HG03064 (cell line): ENCODE measurements at regions not wholly inside any gene's neighbourhood (a gene's known extent, or its start where the extent isn't known, plus 50 kb on each side); places are given as distances from the start of the nearest gene placed in this dataset.
"Not testable (repeated sequence)": the region's sequence is repeated elsewhere in the genome, so short reads cannot be mapped to it uniquely, and the experiment has no call there.

ENCODE experiments used
- ATAC-seq: cut with Tn5 transposase; IDR thresholded peaks from one replicate; pipeline ENCODE4 v1.9.1; 2021; ENCODE audit warnings: low read depth; ENCODE audit not compliant: unreplicated experiment

- no peak for ATAC-seq
Measured at GRCh38 chr12:97968641-97969197, 506.1 kb downstream of the RMST start.

GRCh38 chr12:97977870-97978405, 515.3 kb downstream of the RMST start:
- ATAC-seq: no peak

- no peak for ATAC-seq
Measured at GRCh38 chr12:97982684-97983083, 520.1 kb downstream of the RMST start.

- ATAC-seq: no peak
Measured at GRCh38 chr12:97983796-97984195, 521.2 kb downstream of the RMST start.

- no peak for ATAC-seq
Measured at GRCh38 chr12:97984436-97984835, 521.8 kb downstream of the RMST start.

GRCh38 chr12:97984974-97985580, 522.5 kb downstream of the RMST start:
- ATAC-seq: no peak

GRCh38 chr12:97985834-97986233, 523.2 kb downstream of the RMST start:
- no peak for ATAC-seq

- ATAC-seq: not testable (repeated sequence)
Measured at GRCh38 chr12:97988588-97988987, 526.0 kb downstream of the RMST start.

GRCh38 chr12:97989366-97989940, 525.9 kb upstream of the TMPO start:
- ATAC-seq: no peak

GRCh38 chr12:97994746-97995484, 520.5 kb upstream of the TMPO start:
- no peak for ATAC-seq

GRCh38 chr12:97995559-97995958, 519.8 kb upstream of the TMPO start:
- no peak for ATAC-seq

- ATAC-seq: no peak
Measured at GRCh38 chr12:98001430-98001829, 514.0 kb upstream of the TMPO start.

GRCh38 chr12:98002887-98003493, 512.4 kb upstream of the TMPO start:
- no peak for ATAC-seq

- ATAC-seq: no peak
Measured at GRCh38 chr12:98007963-98008362, 507.4 kb upstream of the TMPO start.

GRCh38 chr12:98013560-98013959, 501.8 kb upstream of the TMPO start:
- no peak for ATAC-seq

GRCh38 chr12:98018836-98019235, 496.6 kb upstream of the TMPO start:
- ATAC-seq: no peak

- ATAC-seq: no peak
Measured at GRCh38 chr12:98020376-98020775, 495.0 kb upstream of the TMPO start.

- no peak for ATAC-seq
Measured at GRCh38 chr12:98022961-98023360, 492.4 kb upstream of the TMPO start.

- no peak for ATAC-seq
Measured at GRCh38 chr12:98037401-98038140, 477.8 kb upstream of the TMPO start.

- ATAC-seq: no peak
Measured at GRCh38 chr12:98042668-98043067, 472.7 kb upstream of the TMPO start.
